ENCODE measurements at regions not wholly inside any gene's neighbourhood (a gene's known extent, or its start where the extent isn't known, plus 50 kb on each side); places are given as distances from the start of the nearest gene placed in this dataset.

GRCh38 chrX:6383917-6384316 lies 151.0 kb downstream of the VCX3A start:
- no peak for TF ChIP-seq CTCF (IDR thresholded peaks at IDR 0.05)
- TF ChIP-seq REST (IDR thresholded peaks at IDR 0.05; ENCODE audit: insufficient read depth in 1 of 2, low read depth in 2 of 2, low read length in 1 of 2) = no peak
